ENCODE measurements at regions not wholly inside any gene's neighbourhood (a gene's known extent, or its start where the extent isn't known, plus 50 kb on each side); places are given as distances from the start of the nearest gene placed in this dataset.

- TF ChIP-seq, protein P1, sequence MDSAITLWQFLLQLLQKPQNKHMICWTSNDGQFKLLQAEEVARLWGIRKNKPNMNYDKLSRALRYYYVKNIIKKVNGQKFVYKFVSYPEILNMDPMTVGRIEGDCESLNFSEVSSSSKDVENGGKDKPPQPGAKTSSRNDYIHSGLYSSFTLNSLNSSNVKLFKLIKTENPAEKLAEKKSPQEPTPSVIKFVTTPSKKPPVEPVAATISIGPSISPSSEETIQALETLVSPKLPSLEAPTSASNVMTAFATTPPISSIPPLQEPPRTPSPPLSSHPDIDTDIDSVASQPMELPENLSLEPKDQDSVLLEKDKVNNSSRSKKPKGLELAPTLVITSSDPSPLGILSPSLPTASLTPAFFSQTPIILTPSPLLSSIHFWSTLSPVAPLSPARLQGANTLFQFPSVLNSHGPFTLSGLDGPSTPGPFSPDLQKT (IDR thresholded peaks at IDR 0.05; ENCODE audit: borderline replicate concordance, low read depth, low read length) = no peak
These were observed 145.7 kb upstream of the MDGA2 start (continued) for GRCh38 chr14:47821135-47821534.

- H3K4me3 ChIP-seq (ENCODE audit: low read depth, low read length) = no peak overlapping the region
- CTCF ChIA-PET = no interaction called here
- no peak overlapping the region for H3K27ac ChIP-seq (ENCODE audit: extremely low read depth, low read depth, low read length)
- H3K36me3 ChIP-seq (ENCODE audit: control insufficient read depth in 2 of 2, insufficient read depth in 1 of 2, low read length in 2 of 2) = no peaks in the 10 kb centered on the region
- POLR2A ChIA-PET = no interaction called here
- no peaks in the 10 kb centered on the region for H3K4me1 ChIP-seq (ENCODE audit: control insufficient read depth, insufficient read depth, low read length)
- no peaks in the 10 kb centered on the region for H3K9me3 ChIP-seq (ENCODE audit: control insufficient read depth, insufficient read depth, low read depth, low read length)
- TF ChIP-seq ZFP37 (tag by site-specific recombination; IDR thresholded peaks at IDR 0.05) = no peak
- no peak for TF ChIP-seq ZNF843 (tag by site-specific recombination; IDR thresholded peaks at IDR 0.05)
- TF ChIP-seq, protein P2, sequence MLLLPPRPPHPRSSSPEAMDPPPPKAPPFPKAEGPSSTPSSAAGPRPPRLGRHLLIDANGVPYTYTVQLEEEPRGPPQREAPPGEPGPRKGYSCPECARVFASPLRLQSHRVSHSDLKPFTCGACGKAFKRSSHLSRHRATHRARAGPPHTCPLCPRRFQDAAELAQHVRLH (tag by site-specific recombination; IDR thresholded peaks at IDR 0.05) = no peak
- no peak for TF ChIP-seq ZNF639 (tag by site-specific recombination; IDR thresholded peaks at IDR 0.05)
- TF ChIP-seq SP7 (tag by site-specific recombination; IDR thresholded peaks at IDR 0.05) = no peak
- TF ChIP-seq ZNF544 (tag by site-specific recombination; IDR thresholded peaks at IDR 0.05) = no peak
- TF ChIP-seq ZNF37A (tag by site-specific recombination; IDR thresholded peaks at IDR 0.05) = no peak
- TF ChIP-seq ZNF664 (tag by site-specific recombination; IDR thresholded peaks at IDR 0.05) = no peak
- TF ChIP-seq, protein P3, sequence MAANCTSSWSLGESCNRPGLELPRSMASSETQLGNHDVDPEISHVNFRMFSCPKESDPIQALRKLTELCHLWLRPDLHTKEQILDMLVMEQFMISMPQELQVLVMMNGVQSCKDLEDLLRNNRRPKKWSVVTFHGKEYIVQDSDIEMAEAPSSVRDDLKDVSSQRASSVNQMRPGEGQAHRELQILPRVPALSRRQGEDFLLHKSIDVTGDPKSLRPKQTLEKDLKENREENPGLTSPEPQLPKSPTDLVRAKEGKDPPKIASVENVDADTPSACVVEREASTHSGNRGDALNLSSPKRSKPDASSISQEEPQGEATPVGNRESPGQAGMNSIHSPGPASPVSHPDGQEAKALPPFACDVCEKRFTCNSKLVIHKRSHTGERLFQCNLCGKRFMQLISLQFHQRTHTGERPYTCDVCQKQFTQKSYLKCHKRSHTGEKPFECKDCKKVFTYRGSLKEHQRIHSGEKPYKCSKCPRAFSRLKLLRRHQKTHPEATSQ (tag by site-specific recombination; IDR thresholded peaks at IDR 0.05) = no peak
- no peak for TF ChIP-seq PRDM1 (tag by site-specific recombination; IDR thresholded peaks at IDR 0.05)
- no peak for TF ChIP-seq ZSCAN16 (tag by site-specific recombination; IDR thresholded peaks at IDR 0.05)
- no peak for TF ChIP-seq ZNF548 (tag by site-specific recombination; IDR thresholded peaks at IDR 0.05)
- no peak for TF ChIP-seq ZBTB20 (tag by site-specific recombination; IDR thresholded peaks at IDR 0.05)
- no peak for TF ChIP-seq ZFP69B (tag by site-specific recombination; IDR thresholded peaks at IDR 0.05)
- TF ChIP-seq ZNF146 (tag by site-specific recombination; IDR thresholded peaks at IDR 0.05) = no peak
- TF ChIP-seq ZNF341 (tag by site-specific recombination; IDR thresholded peaks at IDR 0.05; ENCODE audit: low read depth) = no peak
- TF ChIP-seq ZNF514 (tag by site-specific recombination; IDR thresholded peaks at IDR 0.05) = no peak
- TF ChIP-seq ZNF510 (tag by site-specific recombination; IDR thresholded peaks at IDR 0.05; ENCODE audit: insufficient replicate concordance) = no peak
- TF ChIP-seq ZNF248 (tag by site-specific recombination; IDR thresholded peaks at IDR 0.05) = no peak
These were observed 115.1 kb upstream of the MDGA2 start for GRCh38 chr14:47790477-47790876.

- no peaks in the 10 kb centered on the region for H3K9me3 ChIP-seq (ENCODE audit: control insufficient read depth, insufficient read depth, low read depth, low read length)
- H3K27ac ChIP-seq (ENCODE audit: extremely low read depth, low read depth, low read length) = no peak overlapping the region
- H3K36me3 ChIP-seq (ENCODE audit: control insufficient read depth in 2 of 2, insufficient read depth in 1 of 2, low read length in 2 of 2) = no peaks in the 10 kb centered on the region
- POLR2A ChIA-PET = no interaction called here
- no peak overlapping the region for H3K4me3 ChIP-seq (ENCODE audit: low read depth, low read length)
- CTCF ChIA-PET = no interaction called here
- no peaks in the 10 kb centered on the region for H3K4me1 ChIP-seq (ENCODE audit: control insufficient read depth, insufficient read depth, low read length)
- no peak for TF ChIP-seq ZNF433 (tag by site-specific recombination; IDR thresholded peaks at IDR 0.05; ENCODE audit: low read depth)
- TF ChIP-seq ZNF548 (tag by site-specific recombination; IDR thresholded peaks at IDR 0.05) = no peak
- no peak for TF ChIP-seq ZNF776 (tag by site-specific recombination; IDR thresholded peaks at IDR 0.05; ENCODE audit: borderline replicate concordance)
- no peak for TF ChIP-seq ZNF629 (tag by site-specific recombination; IDR thresholded peaks at IDR 0.05)
- TF ChIP-seq RBAK (tag by site-specific recombination; IDR thresholded peaks at IDR 0.05) = no peak
- TF ChIP-seq ZNF302 (tag by site-specific recombination; IDR thresholded peaks at IDR 0.05; ENCODE audit: low read depth) = no peak
- TF ChIP-seq HOXA7 (CRISPR knock-in tag; IDR thresholded peaks at IDR 0.05; ENCODE audit: borderline replicate concordance) = no peak
- no peak for TF ChIP-seq ZNF221 (tag by site-specific recombination; IDR thresholded peaks at IDR 0.05; ENCODE audit: borderline replicate concordance)
- no peak for TF ChIP-seq ZNF521 (tag by site-specific recombination; IDR thresholded peaks at IDR 0.05)
- no peak for TF ChIP-seq ZNF600 (tag by site-specific recombination; IDR thresholded peaks at IDR 0.05)
- TF ChIP-seq ZNF561 (tag by site-specific recombination; IDR thresholded peaks at IDR 0.05; ENCODE audit: borderline replicate concordance) = no peak
- no peak for TF ChIP-seq ZNF175 (tag by site-specific recombination; IDR thresholded peaks at IDR 0.05)
- TF ChIP-seq ZNF132 (tag by site-specific recombination; IDR thresholded peaks at IDR 0.05; ENCODE audit: borderline replicate concordance) = no peak
- TF ChIP-seq ZNF169 (tag by site-specific recombination; IDR thresholded peaks at IDR 0.05) = no peak
- TF ChIP-seq ZNF391 (tag by site-specific recombination; IDR thresholded peaks at IDR 0.05; ENCODE audit: borderline replicate concordance, low read depth) = no peak
- TF ChIP-seq ZNF48 (tag by site-specific recombination; IDR thresholded peaks at IDR 0.05) = no peak
These were observed 109.7 kb upstream of the MDGA2 start for GRCh38 chr14:47785058-47785457.
